ENCODE measurements at regions not wholly inside any gene's neighbourhood (a gene's known extent, or its start where the extent isn't known, plus 50 kb on each side); places are given as distances from the start of the nearest gene placed in this dataset.

DNA sequence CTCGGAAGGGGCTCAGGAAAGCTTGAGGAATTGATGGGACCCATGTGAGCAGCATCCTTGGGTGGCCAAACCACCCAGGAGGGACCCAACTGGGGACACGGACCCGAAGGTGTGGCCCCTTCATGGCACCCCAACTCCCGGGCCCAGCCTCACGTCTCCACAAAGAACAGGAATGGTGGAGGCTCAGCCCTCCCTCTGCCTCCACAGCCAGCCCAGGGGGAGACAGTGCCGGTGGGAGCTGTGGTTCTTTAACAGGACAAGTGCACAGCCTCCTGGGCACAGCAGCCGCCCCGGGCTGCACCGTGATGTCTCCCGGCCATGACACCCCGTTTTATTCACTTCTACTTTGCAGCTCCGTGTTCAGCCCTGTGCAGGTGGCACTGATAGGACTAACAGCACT, 587.2 kb downstream of the BRD1 start:
- TF ChIP-seq, protein P1, sequence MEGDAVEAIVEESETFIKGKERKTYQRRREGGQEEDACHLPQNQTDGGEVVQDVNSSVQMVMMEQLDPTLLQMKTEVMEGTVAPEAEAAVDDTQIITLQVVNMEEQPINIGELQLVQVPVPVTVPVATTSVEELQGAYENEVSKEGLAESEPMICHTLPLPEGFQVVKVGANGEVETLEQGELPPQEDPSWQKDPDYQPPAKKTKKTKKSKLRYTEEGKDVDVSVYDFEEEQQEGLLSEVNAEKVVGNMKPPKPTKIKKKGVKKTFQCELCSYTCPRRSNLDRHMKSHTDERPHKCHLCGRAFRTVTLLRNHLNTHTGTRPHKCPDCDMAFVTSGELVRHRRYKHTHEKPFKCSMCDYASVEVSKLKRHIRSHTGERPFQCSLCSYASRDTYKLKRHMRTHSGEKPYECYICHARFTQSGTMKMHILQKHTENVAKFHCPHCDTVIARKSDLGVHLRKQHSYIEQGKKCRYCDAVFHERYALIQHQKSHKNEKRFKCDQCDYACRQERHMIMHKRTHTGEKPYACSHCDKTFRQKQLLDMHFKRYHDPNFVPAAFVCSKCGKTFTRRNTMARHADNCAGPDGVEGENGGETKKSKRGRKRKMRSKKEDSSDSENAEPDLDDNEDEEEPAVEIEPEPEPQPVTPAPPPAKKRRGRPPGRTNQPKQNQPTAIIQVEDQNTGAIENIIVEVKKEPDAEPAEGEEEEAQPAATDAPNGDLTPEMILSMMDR (IDR thresholded peaks at IDR 0.05; ENCODE audit: control insufficient read depth, insufficient read depth, low read depth, low read length, missing control alignments): no peak
- DNase-seq (ENCODE audit: low read depth): no peak
- no peak overlapping the region for H3K4me3 ChIP-seq (ENCODE audit: control insufficient read depth, low read depth, low read length)

DNA sequence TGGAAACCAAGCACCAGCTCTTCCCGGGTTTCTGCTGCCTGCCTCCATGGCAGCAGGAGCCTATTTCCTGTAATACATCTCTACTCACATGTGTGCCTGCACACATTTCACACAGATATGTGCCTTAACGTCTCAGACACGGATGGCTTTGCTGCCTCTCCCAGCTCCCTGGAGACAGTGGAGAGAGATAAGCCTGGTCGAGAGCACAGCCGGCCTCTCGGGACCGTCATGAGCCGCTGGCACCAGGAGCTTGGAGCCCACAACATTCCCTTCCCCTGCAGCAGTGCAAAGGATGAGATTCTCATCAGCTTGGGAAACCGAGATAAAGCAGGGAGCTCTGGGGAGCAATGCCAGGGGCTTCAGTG, 587.7 kb downstream of the BRD1 start:
- DNase-seq (ENCODE audit: low read depth): no peak
- H3K4me3 ChIP-seq (ENCODE audit: control insufficient read depth, low read depth, low read length): no peak overlapping the region
- TF ChIP-seq, protein P1 (IDR thresholded peaks at IDR 0.05; ENCODE audit: control insufficient read depth, insufficient read depth, low read depth, low read length, missing control alignments): no peak

DNA sequence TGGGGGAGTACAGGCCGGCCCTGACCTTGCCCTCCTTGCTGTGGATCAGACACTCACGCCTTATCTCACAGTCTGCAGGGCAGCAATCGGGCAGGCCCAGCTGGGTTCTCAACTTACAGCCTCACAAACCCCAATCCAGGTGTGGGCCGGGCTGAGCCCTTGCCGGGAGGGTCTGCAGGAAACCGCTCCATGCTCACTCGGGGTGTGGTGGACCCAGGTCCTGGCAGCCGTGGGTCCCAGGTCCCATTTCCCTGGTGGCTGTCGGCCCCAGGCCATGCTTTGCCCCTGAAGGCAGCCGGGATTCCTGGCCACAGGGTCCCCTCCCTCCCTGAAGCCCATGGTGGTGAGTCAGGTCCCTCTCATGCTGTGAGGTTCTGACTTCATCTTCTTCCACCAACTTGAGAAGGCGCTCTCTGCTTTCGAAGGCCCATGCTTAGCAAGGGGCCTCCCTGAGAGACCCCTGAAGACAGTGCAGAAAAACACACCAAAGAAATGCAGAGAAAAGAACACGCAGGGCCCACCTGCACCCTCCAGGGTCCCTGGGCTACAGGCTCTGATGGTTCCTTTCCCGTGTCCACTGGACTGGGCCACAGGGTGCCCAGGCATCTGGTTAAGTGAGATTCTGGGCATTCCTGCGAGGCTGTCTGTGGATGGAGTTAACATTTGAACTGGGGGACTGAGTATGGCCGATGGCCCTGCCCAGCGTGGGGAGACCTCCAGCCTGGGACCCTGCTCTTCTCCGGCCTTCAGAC, 588.2 kb downstream of the BRD1 start:
- TF ChIP-seq, protein P1 (IDR thresholded peaks at IDR 0.05; ENCODE audit: control insufficient read depth, insufficient read depth, low read depth, low read length, missing control alignments): no peak
- H3K4me3 ChIP-seq (ENCODE audit: control insufficient read depth, low read depth, low read length): no peak overlapping the region
- DNase-seq (ENCODE audit: low read depth): no peak

DNA sequence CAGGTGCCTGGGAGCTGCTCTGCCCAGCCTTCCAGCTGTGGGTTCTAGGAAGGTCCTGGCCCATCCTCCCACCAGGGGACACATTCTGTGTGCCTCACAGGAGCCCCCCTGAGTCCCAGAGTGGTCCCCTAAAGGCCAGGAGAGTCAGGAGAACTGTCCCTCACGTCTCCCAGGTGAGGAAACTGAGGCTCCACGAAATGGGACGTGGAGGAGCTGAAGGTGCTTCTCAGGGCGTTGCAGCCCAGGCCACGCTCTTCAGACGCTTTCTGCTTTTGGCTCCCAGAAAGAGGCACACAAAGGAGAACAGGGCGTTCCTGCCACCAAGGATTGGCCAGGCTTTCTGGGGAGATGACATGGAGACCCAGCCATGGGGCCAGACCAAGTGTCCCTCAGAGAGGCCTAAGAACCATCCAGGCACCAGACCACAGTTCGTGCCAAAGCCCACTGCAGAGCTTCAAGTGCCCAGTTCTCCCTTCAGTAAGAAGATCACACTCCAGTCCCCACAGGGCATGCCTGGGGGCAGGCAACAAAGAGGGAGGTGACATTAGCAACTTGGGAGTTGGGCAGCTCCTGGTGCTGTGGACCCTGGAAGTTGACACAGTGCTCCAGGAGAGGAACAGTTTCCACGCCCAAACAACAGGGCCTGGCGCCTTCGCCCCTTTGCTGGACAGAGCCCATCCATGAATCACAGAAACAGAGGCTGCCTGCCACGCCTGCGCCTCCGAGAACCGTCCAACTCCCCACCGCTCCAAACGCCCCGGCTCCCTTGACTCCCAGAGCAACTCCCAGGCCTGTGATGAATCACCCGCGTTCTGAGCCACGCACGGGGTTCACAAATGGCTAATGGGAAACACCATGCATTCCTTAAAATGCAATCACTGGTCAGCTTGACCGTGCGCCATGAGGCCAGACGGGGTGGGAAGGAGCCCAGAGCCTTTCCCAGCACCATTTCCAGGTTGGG, 589.2 kb downstream of the BRD1 start:
- TF ChIP-seq, protein P1 (IDR thresholded peaks at IDR 0.05; ENCODE audit: control insufficient read depth, insufficient read depth, low read depth, low read length, missing control alignments): no peak
- DNase-seq (ENCODE audit: low read depth): no peak
- H3K4me3 ChIP-seq (ENCODE audit: control insufficient read depth, low read depth, low read length): no peak overlapping the region

DNA sequence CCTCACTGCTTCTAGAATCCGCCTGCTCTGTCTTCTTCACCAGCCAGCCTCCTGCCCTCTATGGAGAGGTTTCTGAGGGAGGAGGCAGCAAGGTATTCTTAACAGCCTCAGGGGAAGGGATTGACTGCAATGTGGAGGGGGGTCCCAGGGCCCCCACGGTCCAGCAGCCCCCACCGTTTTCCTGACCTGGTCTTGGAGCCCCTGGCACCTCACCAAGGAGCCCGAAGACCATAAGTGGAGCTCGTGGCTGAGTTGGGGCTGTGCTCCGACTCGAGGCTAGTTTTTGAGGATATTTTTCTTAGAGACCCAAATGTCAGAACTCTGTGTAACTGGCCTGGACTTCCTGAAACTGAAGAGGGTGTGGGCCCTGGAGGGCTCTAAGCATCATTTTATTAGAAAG, 590.0 kb downstream of the BRD1 start:
- TF ChIP-seq, protein P1 (IDR thresholded peaks at IDR 0.05; ENCODE audit: control insufficient read depth, insufficient read depth, low read depth, low read length, missing control alignments): no peak
- DNase-seq (ENCODE audit: low read depth): no peak
- no peak overlapping the region for H3K4me3 ChIP-seq (ENCODE audit: control insufficient read depth, low read depth, low read length)

DNA sequence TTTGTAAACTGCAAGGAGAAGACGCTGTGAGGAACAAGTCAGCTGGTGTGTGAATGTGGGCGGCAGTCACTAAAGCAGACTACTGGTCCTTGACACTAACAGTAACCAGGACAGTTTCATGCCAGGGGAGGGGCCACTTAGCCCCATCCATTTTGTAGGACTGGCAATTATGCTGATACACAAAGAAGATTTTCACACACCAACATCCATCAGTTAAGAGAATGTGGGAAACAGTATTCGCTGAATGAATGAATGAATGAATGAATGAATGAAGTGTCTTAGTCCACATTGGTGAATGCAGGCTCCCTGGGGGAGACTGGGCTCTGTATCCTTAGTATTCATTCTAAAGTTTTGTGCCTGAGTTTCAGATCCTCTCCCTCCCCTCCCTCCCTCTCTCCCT, 590.4 kb downstream of the BRD1 start:
- TF ChIP-seq, protein P1 (IDR thresholded peaks at IDR 0.05; ENCODE audit: control insufficient read depth, insufficient read depth, low read depth, low read length, missing control alignments): no peak

More for the DNA sequence above, 590.4 kb downstream of the BRD1 start:
- DNase-seq (ENCODE audit: low read depth): no peak
- no peak overlapping the region for H3K4me3 ChIP-seq (ENCODE audit: control insufficient read depth, low read depth, low read length)

Measured in AG09309 (cell line).